ENCODE measurements at regions not wholly inside any gene's neighbourhood (a gene's known extent, or its start where the extent isn't known, plus 50 kb on each side); places are given as distances from the start of the nearest gene placed in this dataset.

DNA sequence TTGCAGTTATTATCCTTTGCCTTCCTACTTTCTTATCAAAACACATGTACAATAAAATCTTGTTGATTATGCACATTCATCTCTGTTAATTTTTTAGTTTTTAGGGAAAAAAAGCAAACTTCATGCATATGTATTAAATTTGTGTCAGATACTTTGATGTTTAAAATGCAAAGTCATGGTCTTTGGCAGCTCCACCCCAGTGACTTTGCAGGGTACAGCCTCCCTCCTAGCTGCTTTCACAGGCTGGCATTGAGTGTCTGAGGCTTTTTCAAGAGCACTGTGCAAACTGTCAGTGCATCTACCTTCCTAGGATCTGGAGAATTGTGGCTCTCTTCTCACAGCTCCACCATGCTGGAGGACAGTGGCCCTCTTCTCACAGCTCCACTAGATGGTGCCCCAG, 1988.1 kb upstream of the PCDH20 start:
- TF ChIP-seq CTCF (IDR thresholded peaks at IDR 0.05) (no peak), POLR2A (IDR thresholded peaks at IDR 0.05) (no peak), EP300 (IDR thresholded peaks at IDR 0.05) (no peak)

Data from gastroesophageal sphincter (tissue), 3 donors.